NT2/D1 (cell line): ENCODE measurements at regions not wholly inside any gene's neighbourhood (a gene's known extent, or its start where the extent isn't known, plus 50 kb on each side); places are given as distances from the start of the nearest gene placed in this dataset.

Experiments
- DNase-seq: peaks from one replicate; pipeline ENCODE4 v3.0.0-alpha.2; 2011; ENCODE audit warnings: low read depth, low spot score
- H3K27me3 ChIP-seq: 2 replicates; pipeline ENCODE4 v1.6.0; 2011; ENCODE audit warnings: mild to moderate bottlenecking; ENCODE audit not compliant: insufficient read length, insufficient read depth
- H3K36me3 ChIP-seq: 2 replicates; pipeline ENCODE4 v1.6.1; 2011; ENCODE audit warnings: mild to moderate bottlenecking, low read length, mixed read lengths; ENCODE audit not compliant: insufficient read depth, insufficient read length
- H3K4me1 ChIP-seq: 2 replicates; pipeline ENCODE4 v1.5.1; 2011; ENCODE audit not compliant: insufficient read depth, insufficient read length
- H3K4me3 ChIP-seq: 2 replicates; pipeline ENCODE4 v1.5.1; 2011; ENCODE audit warnings: low read depth; ENCODE audit not compliant: insufficient read length
- H3K9ac ChIP-seq: 2 replicates; pipeline ENCODE4 v1.6.0; 2011; ENCODE audit warnings: low read depth; ENCODE audit not compliant: insufficient read length
- H3K9me3 ChIP-seq: 2 replicates; pipeline ENCODE4 v1.5.1; 2011; ENCODE audit warnings: mild to moderate bottlenecking, low read length; ENCODE audit not compliant: insufficient read depth
- SUZ12 ChIP-seq: IDR thresholded peaks from 2 replicates; pipeline ENCODE4 v1.6.1; 2011; ENCODE audit not compliant: insufficient read length, insufficient read depth; ENCODE audit errors: extremely low read depth
- YY1 ChIP-seq: IDR thresholded peaks from 2 replicates; pipeline ENCODE4 v1.6.1; 2011; ENCODE audit not compliant: insufficient read length, insufficient read depth
- ZNF274 ChIP-seq: IDR thresholded peaks from 2 replicates; pipeline ENCODE4 v1.6.1; 2011; ENCODE audit warnings: mild to moderate bottlenecking, low read depth, low read length

GRCh38 chr15:72966641-72967040 is 85.6 kb upstream of the NEO1 start:
- H3K9ac ChIP-seq, result no peak overlapping the region
- no peaks in the 10 kb centered on the region for H3K36me3 ChIP-seq
- H3K4me3 ChIP-seq, result no peak overlapping the region
- TF ChIP-seq SUZ12, result no peak
- TF ChIP-seq YY1, result no peak
- TF ChIP-seq ZNF274, result no peak
- H3K4me1 ChIP-seq, result no peaks in the 10 kb centered on the region
- no peaks in the 10 kb centered on the region for H3K27me3 ChIP-seq
- H3K9me3 ChIP-seq, result peaks cover 14% of the 10 kb centered on the region; the same call in 1 of the 2 replicates
- no peak for DNase-seq

GRCh38 chr15:72965671-72966070 is 86.6 kb upstream of the NEO1 start:
- H3K36me3 ChIP-seq, result no peaks in the 10 kb centered on the region
- no peak for DNase-seq
- TF ChIP-seq YY1 (no peak), ZNF274 (no peak), SUZ12 (no peak)

GRCh38 chr15:72964542-72964941 is 87.7 kb upstream of the NEO1 start:
- no peak for DNase-seq
- Histone ChIP-seq H3K36me3 (no peaks in the 10 kb centered on the region), H3K4me1 (no peaks in the 10 kb centered on the region), H3K4me3 (no peak overlapping the region), H3K9ac (no peak overlapping the region), H3K27me3 (no peaks in the 10 kb centered on the region), H3K9me3 (peaks cover 14% of the 10 kb centered on the region; the same call in 1 of the 2 replicates)
- TF ChIP-seq ZNF274 (no peak), YY1 (no peak), SUZ12 (no peak)

More at GRCh38 chr15:72965671-72966070, 86.6 kb upstream of the NEO1 start:
- Histone ChIP-seq H3K4me3 (no peak overlapping the region), H3K4me1 (no peaks in the 10 kb centered on the region), H3K9me3 (peaks cover 14% of the 10 kb centered on the region; the same call in 1 of the 2 replicates), H3K9ac (no peak overlapping the region), H3K27me3 (no peaks in the 10 kb centered on the region)

- Histone ChIP-seq H3K27me3 (no peaks in the 10 kb centered on the region), H3K4me3 (no peak overlapping the region), H3K36me3 (no peaks in the 10 kb centered on the region), H3K9ac (no peak overlapping the region), H3K9me3 (peaks cover 14% of the 10 kb centered on the region; the same call in 1 of the 2 replicates), H3K4me1 (no peaks in the 10 kb centered on the region)
- DNase-seq, result no peak
- TF ChIP-seq SUZ12 (no peak), YY1 (no peak), ZNF274 (no peak)
These were observed 88.1 kb upstream of the NEO1 start for GRCh38 chr15:72964135-72964534.

- no peak overlapping the region for H3K9ac ChIP-seq
- peaks cover 14% of the 10 kb centered on the region; the same call in 1 of the 2 replicates for H3K9me3 ChIP-seq
- no peaks in the 10 kb centered on the region for H3K36me3 ChIP-seq
- no peak for TF ChIP-seq ZNF274
- TF ChIP-seq SUZ12, result no peak
- TF ChIP-seq YY1, result no peak
- no peak overlapping the region for H3K4me3 ChIP-seq
- H3K27me3 ChIP-seq, result no peaks in the 10 kb centered on the region
- no peaks in the 10 kb centered on the region for H3K4me1 ChIP-seq
- DNase-seq, result no peak
These were observed 90.1 kb upstream of the NEO1 start for GRCh38 chr15:72962054-72962702.

GRCh38 chr15:72961346-72961745 is 90.9 kb upstream of the NEO1 start:
- H3K4me1 ChIP-seq, result no peaks in the 10 kb centered on the region

DNA sequence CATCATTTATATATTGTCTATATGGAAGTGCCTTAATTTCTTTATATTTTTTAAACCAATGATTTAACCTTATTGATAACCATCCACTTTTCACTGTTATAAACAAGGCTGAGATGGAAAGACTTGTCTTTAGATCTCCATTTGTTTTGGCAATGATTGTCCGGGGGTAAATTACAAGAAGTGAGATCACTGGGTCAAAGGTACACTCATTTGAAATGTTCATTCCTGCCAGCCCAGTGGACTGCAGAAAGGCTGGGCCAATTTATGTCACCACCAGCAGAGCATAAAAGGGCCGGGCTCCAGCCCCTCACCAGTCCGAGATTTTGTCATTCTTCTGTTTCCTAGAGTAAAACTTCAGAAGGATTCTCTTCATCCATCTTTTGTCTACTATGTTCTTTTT is 93.6 kb upstream of the NEO1 start:
- Histone ChIP-seq H3K4me3 (no peak overlapping the region), H3K27me3 (no peaks in the 10 kb centered on the region), H3K9me3 (peaks cover 12% of the 10 kb centered on the region; the same call in 1 of the 2 replicates), H3K36me3 (no peaks in the 10 kb centered on the region), H3K9ac (no peak overlapping the region), H3K4me1 (no peaks in the 10 kb centered on the region)
- no peak for DNase-seq
- TF ChIP-seq ZNF274, result no peak
- TF ChIP-seq YY1, result no peak
- TF ChIP-seq SUZ12, result no peak

More at GRCh38 chr15:72961346-72961745, 90.9 kb upstream of the NEO1 start:
- TF ChIP-seq SUZ12 (no peak), ZNF274 (no peak), YY1 (no peak)
- H3K27me3 ChIP-seq, result no peaks in the 10 kb centered on the region
- H3K9ac ChIP-seq, result no peak overlapping the region
- peaks cover 14% of the 10 kb centered on the region; the same call in 1 of the 2 replicates for H3K9me3 ChIP-seq
- H3K36me3 ChIP-seq, result no peaks in the 10 kb centered on the region
- no peak overlapping the region for H3K4me3 ChIP-seq
- DNase-seq, result no peak
